ENCODE measurements at regions not wholly inside any gene's neighbourhood (a gene's known extent, or its start where the extent isn't known, plus 50 kb on each side); places are given as distances from the start of the nearest gene placed in this dataset.
"Not testable (repeated sequence)": the region's sequence is repeated elsewhere in the genome, so short reads cannot be mapped to it uniquely, and the experiment has no call there.

- no peak for DNase-seq
Observed at GRCh38 chr16:49940464-49941224, 84.4 kb upstream of the CNEP1R1 start.

DNA sequence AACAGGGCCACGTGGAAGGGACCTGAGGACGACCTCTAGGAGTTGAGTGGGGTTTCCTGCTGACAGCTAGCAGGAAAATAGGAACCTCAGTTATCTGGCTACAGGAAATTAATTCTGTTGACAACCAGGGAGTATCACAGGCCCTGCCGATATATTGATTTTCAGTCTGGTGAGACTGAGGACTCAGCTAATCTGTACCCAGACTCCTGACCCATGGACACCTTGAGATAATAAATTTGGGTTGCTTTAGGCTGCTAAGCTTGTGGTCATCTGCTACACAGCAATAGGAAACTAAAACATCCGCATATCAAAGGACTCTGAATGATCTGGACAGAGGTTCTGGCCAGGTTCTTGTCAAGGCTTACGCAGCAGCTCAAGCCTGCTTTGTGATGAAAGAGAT is 80.8 kb upstream of the CNEP1R1 start:
- DNase-seq = no peak

- no peak for DNase-seq
Observed at GRCh38 chr16:49947907-49948678, 76.9 kb upstream of the CNEP1R1 start.

GRCh38 chr16:49951574-49952195 is 73.3 kb upstream of the CNEP1R1 start:
- DNase-seq = no peak

DNA sequence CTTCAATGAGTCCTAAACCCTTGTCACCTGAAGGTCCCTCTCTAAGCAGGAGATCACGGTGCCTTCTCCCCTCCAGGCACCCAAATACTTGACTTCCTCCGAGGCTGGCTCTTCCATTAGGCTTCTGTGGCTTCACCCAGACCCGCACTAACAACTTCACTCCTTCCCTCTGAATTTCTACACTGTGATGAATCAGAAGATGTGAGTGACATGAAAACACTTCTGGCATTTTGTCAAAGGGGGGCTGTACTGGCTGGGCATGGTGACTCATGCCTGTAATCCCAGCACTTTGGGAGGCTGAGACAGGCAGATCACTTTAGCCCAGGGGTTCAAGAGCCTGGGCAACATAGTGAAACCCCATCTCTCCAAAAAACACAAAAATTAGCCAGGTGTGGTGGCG is 72.6 kb upstream of the CNEP1R1 start:
- DNase-seq = no peak

- DNase-seq = no peak
Observed at GRCh38 chr16:49953090-49953489, 71.9 kb upstream of the CNEP1R1 start.

GRCh38 chr16:49955858-49956257 is 69.2 kb upstream of the CNEP1R1 start:
- no peak for DNase-seq

DNA sequence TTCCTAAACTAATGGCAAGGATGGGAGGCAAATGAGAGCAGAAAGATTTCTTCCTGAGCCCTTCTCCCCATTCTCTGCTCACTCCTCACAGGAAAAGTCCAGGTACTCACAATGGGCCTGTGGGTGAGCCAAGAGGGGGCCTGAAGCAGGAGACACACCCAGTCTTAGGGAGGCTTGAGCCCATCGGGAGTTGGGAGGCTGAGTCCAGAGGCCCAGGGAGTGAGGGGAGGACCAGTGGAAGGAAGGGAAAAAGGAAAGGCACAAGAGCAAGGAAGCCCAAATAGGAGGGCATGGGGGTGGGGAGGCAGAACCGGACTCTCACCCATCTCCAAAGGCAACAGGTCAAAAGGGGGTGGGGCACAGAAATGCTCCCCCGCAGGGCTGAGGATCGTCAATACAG is 68.1 kb upstream of the CNEP1R1 start:
- no peak for DNase-seq

DNA sequence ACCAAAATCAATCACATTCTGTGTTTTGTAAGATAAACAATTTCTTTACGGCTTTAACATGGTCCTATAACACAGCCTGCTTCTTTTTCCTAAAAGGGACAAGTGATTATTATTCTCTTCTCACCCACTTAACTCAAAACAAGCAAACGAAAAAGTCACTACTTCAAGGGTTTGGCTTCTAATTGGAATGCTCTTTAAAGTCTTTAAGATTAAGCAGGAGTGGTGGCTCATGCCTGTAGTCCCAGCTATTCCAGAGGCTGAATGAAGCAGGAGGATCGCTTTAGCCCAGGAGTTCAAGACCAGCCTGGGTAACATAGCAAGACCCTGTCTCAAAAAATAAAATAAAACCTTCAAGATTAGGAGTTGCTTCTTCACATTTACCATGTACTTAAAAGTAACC is 66.6 kb upstream of the CNEP1R1 start:
- DNase-seq = no peak

- DNase-seq = no peak
Observed at GRCh38 chr16:49959552-49960277, 65.3 kb upstream of the CNEP1R1 start.

DNA sequence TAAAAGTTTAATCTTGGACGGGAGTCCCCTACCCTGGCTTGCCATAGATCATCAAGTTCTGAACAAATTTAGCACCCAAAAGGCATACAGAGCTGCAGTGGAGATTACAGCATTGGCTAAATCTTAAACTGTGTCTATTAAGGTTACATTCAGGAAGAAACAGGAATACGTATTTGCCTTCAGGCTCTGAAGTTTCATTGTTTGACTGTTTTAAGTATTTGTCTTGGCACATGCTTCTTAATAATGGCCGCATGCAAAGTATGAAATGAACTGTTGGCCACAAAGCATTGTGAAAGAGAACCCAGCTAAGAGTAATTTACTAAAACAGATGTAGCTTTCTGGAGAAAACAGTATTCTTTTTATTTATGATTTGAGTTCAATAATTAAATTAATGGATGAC is 63.9 kb upstream of the CNEP1R1 start:
- no peak for DNase-seq

DNA sequence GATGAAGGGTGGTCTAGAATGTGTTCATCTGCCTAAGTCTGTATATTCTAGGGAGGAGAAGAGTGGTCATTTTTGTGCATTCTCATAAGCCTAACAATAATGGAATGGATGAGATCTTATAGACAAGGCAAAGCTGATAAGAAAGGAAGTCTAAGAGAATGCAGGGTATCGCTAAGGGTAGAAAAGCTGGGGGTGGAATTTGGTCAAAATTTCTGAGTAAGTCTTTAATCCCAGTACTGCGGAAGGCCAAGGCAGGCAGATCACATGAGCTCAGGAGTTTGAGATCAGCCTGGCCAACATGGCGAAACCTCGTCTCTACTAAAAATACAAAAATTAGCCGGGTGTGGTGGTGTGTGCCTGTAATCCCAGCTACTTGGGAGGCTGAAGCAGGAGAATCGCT is 62.5 kb upstream of the CNEP1R1 start:
- DNase-seq = not testable (repeated sequence)

DNA sequence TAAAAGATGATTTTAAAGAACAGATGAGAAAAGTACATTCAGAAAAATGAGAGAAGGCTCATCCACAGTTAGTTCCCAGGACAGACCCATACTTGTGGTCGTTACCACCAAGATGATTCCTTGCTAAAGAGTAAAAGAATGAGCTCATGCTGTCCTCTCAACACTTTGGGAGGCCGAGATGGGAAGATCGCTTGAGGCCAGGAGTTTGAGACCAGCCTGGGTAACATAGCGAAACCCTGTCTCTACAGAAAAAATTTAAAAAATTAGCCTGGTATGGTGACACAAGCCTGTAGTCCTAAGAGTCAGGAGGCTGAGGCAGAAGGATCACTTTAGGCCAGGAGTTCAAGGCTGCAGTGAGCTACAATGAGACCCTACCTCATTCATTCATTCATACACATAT is 60.7 kb upstream of the CNEP1R1 start:
- no peak for DNase-seq

DNA sequence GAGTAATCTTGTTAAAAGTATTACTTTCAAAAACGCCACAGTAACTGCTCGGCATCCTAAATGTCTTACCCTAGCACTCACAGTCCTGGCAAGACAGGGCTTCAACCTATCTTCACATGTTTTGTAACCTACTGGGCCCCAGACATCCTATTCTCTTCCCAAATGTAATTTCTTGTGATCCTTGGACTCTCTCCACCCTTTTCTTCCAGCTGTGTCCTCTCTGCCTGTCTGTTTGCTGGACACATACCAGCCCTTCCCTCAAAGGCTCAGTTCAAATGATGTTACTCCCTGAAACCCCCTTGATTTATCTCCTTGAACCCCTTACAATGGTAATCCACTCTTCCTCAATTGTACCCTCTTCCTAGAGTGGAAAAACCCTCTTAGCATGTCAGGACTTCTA is 60.1 kb upstream of the CNEP1R1 start:
- DNase-seq = no peak

DNA sequence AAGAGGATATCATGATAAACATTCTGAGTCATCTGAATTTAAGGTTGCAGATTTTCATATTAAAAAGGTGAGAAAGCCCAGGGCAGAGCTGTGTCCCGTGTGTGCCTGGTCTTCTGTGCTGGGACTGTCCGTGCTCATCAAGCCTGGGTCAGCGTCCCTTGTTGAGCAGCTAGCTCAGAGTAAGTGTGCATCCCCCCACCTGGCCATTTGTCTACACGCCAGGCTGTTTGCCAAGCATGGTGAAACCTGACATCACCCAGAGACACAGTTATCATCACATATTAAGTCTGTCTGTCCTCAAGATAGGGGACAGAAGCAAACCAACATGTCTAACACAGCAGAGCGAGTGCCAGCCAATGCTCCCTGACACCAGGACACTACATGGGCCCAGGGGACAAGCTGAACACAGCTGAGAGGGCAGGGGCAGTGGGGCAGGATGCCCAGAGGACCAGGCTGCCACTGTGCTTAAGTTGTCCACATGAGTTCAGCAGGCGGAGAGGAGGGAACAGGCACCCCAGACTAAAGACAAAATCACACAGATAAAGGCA is 57.9 kb upstream of the CNEP1R1 start:
- no peak for DNase-seq

- DNase-seq = no peak
Observed at GRCh38 chr16:49969091-49970030, 55.7 kb upstream of the CNEP1R1 start.

DNA sequence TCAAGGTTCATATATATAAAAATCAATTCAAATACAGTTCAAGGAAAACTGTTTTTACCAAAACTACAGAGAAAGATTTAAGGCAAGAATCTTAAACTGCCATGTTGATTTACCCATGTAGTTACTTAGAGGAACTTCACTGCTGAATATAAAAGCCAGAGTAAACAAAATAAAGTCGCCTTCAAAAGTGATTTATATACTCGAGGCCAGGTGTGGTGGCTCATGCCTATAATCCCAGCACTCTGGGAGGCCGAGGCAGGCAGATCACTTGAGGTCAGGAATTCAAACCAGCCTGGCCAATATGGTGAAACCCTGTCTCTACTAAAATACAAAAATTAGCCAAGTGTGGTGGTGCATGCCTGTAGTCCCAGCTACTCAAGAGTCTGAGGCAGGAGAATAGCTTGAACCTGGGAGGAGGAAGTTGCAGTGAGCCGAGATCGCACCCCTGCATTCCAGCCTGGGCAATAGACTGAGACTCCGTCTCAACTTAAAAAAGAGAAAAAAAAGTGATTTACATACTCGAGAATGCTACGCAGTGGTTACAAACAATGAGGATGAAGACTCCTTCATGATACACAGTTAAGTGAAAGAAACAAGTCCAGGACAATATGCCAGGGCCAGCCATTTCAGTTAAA is 54.1 kb upstream of the CNEP1R1 start:
- no peak for DNase-seq

- DNase-seq = no peak
Observed at GRCh38 chr16:49972280-49972679, 52.7 kb upstream of the CNEP1R1 start.

DNA sequence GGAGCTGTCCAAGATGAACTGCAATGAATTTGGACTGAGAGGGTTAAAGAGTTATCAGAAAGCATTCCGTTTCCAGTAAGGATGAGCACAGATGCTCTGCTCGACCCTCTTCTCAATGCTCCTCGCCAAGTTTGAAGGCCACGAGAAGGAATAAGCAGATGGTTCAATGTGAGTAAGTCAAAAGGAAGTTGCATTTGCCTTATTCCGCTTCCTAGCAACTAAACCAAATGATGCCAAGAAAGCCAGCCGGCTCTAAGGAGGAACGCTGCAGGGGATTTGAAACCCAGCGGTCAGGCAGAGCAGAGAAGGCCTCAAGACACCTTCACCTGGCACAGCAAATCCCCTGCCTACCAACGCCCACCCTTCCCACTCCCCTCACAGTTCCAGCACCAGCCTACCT is 52.1 kb upstream of the CNEP1R1 start:
- DNase-seq = no peak
